ENCODE measurements at regions not wholly inside any gene's neighbourhood (a gene's known extent, or its start where the extent isn't known, plus 50 kb on each side); places are given as distances from the start of the nearest gene placed in this dataset.

DNA sequence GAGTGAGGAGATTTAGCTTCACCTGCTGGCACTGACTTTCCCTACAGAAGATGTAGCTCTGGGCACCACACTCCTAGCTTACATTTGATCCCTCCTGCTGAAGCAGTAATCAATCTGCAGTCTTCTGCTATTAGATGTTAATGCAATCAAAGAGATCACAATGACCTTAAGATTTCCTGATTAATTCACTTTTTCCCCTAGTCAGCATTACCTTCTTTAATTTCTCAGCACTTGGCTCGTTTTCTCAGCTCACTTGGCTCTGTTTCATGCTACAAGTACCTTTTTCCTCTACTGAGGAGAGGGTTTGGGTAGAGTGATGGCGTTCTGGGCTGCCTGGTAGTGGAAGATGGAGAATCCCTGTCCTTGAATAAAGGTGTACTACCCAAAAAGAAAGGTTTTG lies 113.0 kb upstream of the PAK3 start:
- in situ Hi-C loops (cut with HindIII; ENCODE audit: low sequenced_read_pairs) = no loop called here
- no peak for DNase-seq (ENCODE audit: low read depth, low spot score)
- TF ChIP-seq, protein P1, sequence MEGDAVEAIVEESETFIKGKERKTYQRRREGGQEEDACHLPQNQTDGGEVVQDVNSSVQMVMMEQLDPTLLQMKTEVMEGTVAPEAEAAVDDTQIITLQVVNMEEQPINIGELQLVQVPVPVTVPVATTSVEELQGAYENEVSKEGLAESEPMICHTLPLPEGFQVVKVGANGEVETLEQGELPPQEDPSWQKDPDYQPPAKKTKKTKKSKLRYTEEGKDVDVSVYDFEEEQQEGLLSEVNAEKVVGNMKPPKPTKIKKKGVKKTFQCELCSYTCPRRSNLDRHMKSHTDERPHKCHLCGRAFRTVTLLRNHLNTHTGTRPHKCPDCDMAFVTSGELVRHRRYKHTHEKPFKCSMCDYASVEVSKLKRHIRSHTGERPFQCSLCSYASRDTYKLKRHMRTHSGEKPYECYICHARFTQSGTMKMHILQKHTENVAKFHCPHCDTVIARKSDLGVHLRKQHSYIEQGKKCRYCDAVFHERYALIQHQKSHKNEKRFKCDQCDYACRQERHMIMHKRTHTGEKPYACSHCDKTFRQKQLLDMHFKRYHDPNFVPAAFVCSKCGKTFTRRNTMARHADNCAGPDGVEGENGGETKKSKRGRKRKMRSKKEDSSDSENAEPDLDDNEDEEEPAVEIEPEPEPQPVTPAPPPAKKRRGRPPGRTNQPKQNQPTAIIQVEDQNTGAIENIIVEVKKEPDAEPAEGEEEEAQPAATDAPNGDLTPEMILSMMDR (IDR thresholded peaks at IDR 0.05; ENCODE audit: low read depth, low read length) = no peak
- no peak overlapping the region for H3K4me3 ChIP-seq (ENCODE audit: low read depth, low read length)

DNA sequence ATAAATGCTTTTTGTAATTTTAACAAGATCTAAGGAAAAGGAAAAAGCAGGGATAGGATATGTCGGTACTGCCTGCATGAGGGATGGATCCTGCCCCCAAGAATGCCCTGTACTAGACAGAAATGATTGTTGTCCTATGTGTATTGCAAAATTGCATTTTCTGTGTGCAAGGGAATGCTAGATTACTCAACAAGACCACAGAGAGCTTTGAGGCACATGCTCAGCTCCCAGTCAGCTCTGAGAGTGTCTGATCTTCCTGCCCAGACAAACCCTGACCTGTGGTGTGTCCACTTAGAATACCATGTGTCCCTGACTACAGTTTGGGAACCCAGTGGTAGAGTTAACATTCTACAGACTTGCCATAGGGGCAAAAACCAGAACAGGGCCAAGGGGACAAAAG lies 129.2 kb upstream of the PAK3 start:
- in situ Hi-C loops (cut with HindIII; ENCODE audit: low sequenced_read_pairs) = no loop called here
- TF ChIP-seq, protein P1 (IDR thresholded peaks at IDR 0.05; ENCODE audit: low read depth, low read length) = no peak
- DNase-seq (ENCODE audit: low read depth, low spot score) = peak; percentile 8
- no peak overlapping the region for H3K4me3 ChIP-seq (ENCODE audit: low read depth, low read length)

DNA sequence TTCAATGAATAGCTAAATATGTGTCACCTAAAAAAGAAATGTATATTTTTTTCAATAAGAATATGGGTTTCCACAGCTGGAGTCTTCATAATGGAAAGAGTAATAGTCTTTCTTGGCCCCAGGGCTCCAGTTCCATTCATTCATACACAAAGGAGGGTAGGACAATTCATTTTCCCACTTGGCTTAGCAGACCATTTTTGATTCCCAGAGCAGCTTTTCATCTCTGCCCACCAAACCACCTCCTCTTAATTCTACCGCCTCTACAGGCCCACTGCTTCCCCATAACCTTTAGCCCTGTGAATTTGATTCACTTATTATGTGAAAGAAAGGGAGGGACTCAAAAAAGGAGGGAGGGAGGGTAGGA lies 129.9 kb upstream of the PAK3 start:
- no peak for DNase-seq (ENCODE audit: low read depth, low spot score)
- TF ChIP-seq, protein P1 (IDR thresholded peaks at IDR 0.05; ENCODE audit: low read depth, low read length) = no peak
- in situ Hi-C loops (cut with HindIII; ENCODE audit: low sequenced_read_pairs) = no loop called here
- no peak overlapping the region for H3K4me3 ChIP-seq (ENCODE audit: low read depth, low read length)

DNA sequence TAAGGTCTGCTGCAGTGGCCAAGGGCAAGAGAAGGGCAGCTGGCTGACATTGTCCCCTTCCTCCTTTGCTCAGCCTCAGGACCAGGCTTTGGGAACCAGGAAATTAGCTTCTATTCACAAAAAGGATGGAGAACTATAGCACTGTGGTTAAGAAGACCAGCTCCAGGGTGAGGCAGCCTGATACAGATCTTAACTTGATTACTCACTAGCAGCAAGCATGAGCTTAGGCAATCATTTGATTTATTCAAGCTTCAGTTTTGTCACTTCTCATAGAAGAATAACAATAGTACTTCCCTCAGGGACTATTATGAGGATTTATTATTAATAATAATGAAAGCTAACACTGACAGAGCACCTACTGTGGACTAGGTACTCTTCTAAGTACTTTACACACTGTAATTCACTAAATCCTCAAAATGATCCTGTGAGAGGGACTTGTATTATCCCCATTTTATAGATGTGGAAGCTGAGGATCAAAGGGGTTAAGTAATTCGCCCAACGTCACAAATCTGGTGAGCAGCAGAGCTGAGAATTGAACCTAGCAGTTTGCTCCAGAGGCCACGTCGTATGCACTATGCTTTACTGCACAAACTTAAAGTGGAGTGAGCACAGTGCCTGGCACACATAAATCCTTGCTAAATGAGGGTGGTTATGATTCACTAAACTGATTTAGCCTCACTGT lies 130.4 kb upstream of the PAK3 start:
- peak; percentile 5 for DNase-seq (ENCODE audit: low read depth, low spot score)
- H3K4me3 ChIP-seq (ENCODE audit: low read depth, low read length) = no peak overlapping the region
- in situ Hi-C loops (cut with HindIII; ENCODE audit: low sequenced_read_pairs) = no loop called here
- TF ChIP-seq, protein P1 (IDR thresholded peaks at IDR 0.05; ENCODE audit: low read depth, low read length) = no peak

DNA sequence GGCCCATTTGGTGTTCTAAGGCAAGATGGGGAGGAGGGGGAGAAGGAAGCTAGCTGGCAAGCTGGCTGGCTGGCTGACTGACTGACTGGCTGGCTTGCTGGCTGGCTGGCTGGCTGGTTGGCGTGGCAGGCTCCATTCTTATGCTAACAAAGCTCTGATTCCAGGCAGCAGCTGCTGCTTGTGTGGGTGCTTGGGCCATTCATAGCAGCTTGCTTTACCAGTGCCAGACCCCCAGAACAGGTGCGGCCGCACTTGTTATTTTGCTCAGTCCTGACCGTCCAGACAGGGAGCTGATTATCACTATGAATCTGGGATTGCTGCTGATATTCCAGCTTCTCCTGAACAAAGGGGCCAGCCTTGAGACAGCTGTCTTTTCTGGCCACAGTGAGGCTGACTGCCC lies 131.2 kb upstream of the PAK3 start:
- TF ChIP-seq, protein P1 (IDR thresholded peaks at IDR 0.05; ENCODE audit: low read depth, low read length) = no peak
- in situ Hi-C loops (cut with HindIII; ENCODE audit: low sequenced_read_pairs) = no loop called here
- no peak overlapping the region for H3K4me3 ChIP-seq (ENCODE audit: low read depth, low read length)
- DNase-seq (ENCODE audit: low read depth, low spot score) = no peak

DNA sequence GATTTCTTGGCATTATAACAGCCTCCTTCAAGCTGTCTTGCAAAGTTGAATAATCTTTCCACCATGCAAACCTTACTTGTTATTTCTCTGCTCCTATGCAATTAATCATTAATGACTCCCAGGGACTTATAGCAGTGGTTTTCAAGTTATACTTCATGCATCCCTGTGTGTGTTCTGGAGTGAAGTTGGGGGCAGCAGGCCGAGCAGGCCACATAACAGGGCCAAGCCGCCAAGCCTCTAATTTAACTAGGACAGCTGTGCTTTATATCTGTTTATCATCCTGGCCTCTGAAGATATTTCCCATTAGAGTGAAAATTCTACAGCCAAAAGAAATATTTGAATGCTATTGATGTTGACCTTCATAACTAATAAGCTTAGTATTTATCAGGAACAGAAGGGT lies 133.5 kb upstream of the PAK3 start:
- no peak overlapping the region for H3K4me3 ChIP-seq (ENCODE audit: low read depth, low read length)
- in situ Hi-C loops (cut with HindIII; ENCODE audit: low sequenced_read_pairs) = no loop called here
- TF ChIP-seq, protein P1 (IDR thresholded peaks at IDR 0.05; ENCODE audit: low read depth, low read length) = no peak
- DNase-seq (ENCODE audit: low read depth, low spot score) = no peak

Measured in astrocyte of the spinal cord (primary cell).